Nephron progenitor cell (in vitro differentiated cells): ENCODE measurements at regions not wholly inside any gene's neighbourhood (a gene's known extent, or its start where the extent isn't known, plus 50 kb on each side); places are given as distances from the start of the nearest gene placed in this dataset.
"Not testable (repeated sequence)": the region's sequence is repeated elsewhere in the genome, so short reads cannot be mapped to it uniquely, and the experiment has no call there.

Experiments used
- DNase-seq: peaks from one replicate; pipeline ENCODE4 v3.0.0; 2021
- H3K27ac Mint-ChIP-seq: 2 replicates; pipeline ENCODE4 v1.8.0; 2021; ENCODE audit warnings: mild to moderate bottlenecking, moderate library complexity, mixed read lengths
- H3K27me3 Mint-ChIP-seq: 2 replicates; pipeline ENCODE4 v1.8.0; 2021; ENCODE audit warnings: mild to moderate bottlenecking, low read depth, mixed read lengths; ENCODE audit not compliant: poor library complexity
- H3K36me3 Mint-ChIP-seq: 2 replicates; pipeline ENCODE4 v1.8.0; 2021; ENCODE audit warnings: low read depth, mixed read lengths
- H3K4me1 Mint-ChIP-seq: 2 replicates; pipeline ENCODE4 v1.8.0; 2021; ENCODE audit warnings: mixed read lengths
- H3K4me3 Mint-ChIP-seq: 2 replicates; pipeline ENCODE4 v1.8.0; 2021; ENCODE audit warnings: mild to moderate bottlenecking, moderate library complexity, mixed read lengths
- H3K9me3 Mint-ChIP-seq: 2 replicates; pipeline ENCODE4 v1.8.0; 2021; ENCODE audit warnings: mild to moderate bottlenecking, moderate library complexity, mixed read lengths
- CTCF ChIP-seq: fragments of 200-600 bp; sonication (generic); IDR thresholded peaks from 2 replicates; pipeline ENCODE4 v1.5.0; 2021; ENCODE audit warnings: antibody characterized with exemption

- H3K36me3 Mint-ChIP-seq = no peaks in the 10 kb centered on the region
- H3K4me1 Mint-ChIP-seq = no peaks in the 10 kb centered on the region
- no peak for TF ChIP-seq CTCF
- H3K9me3 Mint-ChIP-seq = no peaks in the 10 kb centered on the region
- no peaks in the 10 kb centered on the region for H3K27me3 Mint-ChIP-seq
- no peak for DNase-seq
- no peak overlapping the region for H3K4me3 Mint-ChIP-seq
- no peak overlapping the region for H3K27ac Mint-ChIP-seq
These were observed 154.5 kb downstream of the BCHE start for GRCh38 chr3:165682734-165683133.

GRCh38 chr3:165669967-165670366 is 167.3 kb downstream of the BCHE start:
- Mint-ChIP-seq H3K4me1 (no peaks in the 10 kb centered on the region), H3K4me3 (no peak overlapping the region), H3K27me3 (no peaks in the 10 kb centered on the region), H3K9me3 (peaks cover 14% of the 10 kb centered on the region), H3K36me3 (no peaks in the 10 kb centered on the region), H3K27ac (no peak overlapping the region)
- no peak for DNase-seq
- TF ChIP-seq CTCF = no peak

- Mint-ChIP-seq H3K9me3 (peaks cover 10% of the 10 kb centered on the region), H3K4me1 (no peaks in the 10 kb centered on the region), H3K4me3 (no peak overlapping the region), H3K36me3 (no peaks in the 10 kb centered on the region), H3K27me3 (no peaks in the 10 kb centered on the region), H3K27ac (no peak overlapping the region)
- no peak for DNase-seq
- no peak for TF ChIP-seq CTCF
These were observed 167.7 kb downstream of the BCHE start for GRCh38 chr3:165669504-165669903.

GRCh38 chr3:165667676-165668075 is 169.5 kb downstream of the BCHE start:
- Mint-ChIP-seq H3K4me1 (no peaks in the 10 kb centered on the region), H3K27ac (no peak overlapping the region), H3K9me3 (no peaks in the 10 kb centered on the region), H3K4me3 (no peak overlapping the region), H3K36me3 (no peaks in the 10 kb centered on the region), H3K27me3 (no peaks in the 10 kb centered on the region)
- TF ChIP-seq CTCF = no peak
- no peak for DNase-seq

GRCh38 chr3:165658027-165658426 is 179.2 kb downstream of the BCHE start:
- Mint-ChIP-seq H3K4me3 (no peak overlapping the region), H3K27me3 (no peaks in the 10 kb centered on the region), H3K27ac (no peak overlapping the region), H3K4me1 (no peaks in the 10 kb centered on the region), H3K36me3 (no peaks in the 10 kb centered on the region), H3K9me3 (peaks cover 3% of the 10 kb centered on the region)
- TF ChIP-seq CTCF = no peak
- no peak for DNase-seq

GRCh38 chr3:165653130-165653778 is 184.0 kb downstream of the BCHE start:
- peak overlapping the region; percentile 88 for H3K27ac Mint-ChIP-seq
- peaks cover 8% of the 10 kb centered on the region for H3K9me3 Mint-ChIP-seq
- H3K27me3 Mint-ChIP-seq = no peaks in the 10 kb centered on the region
- H3K4me3 Mint-ChIP-seq = no peak overlapping the region
- TF ChIP-seq CTCF = no peak
- DNase-seq = no peak
- H3K36me3 Mint-ChIP-seq = no peaks in the 10 kb centered on the region
- H3K4me1 Mint-ChIP-seq = no peaks in the 10 kb centered on the region

- H3K4me1 Mint-ChIP-seq, H3K36me3 Mint-ChIP-seq, H3K4me3 Mint-ChIP-seq, H3K27ac Mint-ChIP-seq, H3K27me3 Mint-ChIP-seq, DNase-seq: not testable (repeated sequence)
- H3K9me3 Mint-ChIP-seq = peaks cover 10% of the 10 kb centered on the region
These were observed 187.9 kb downstream of the BCHE start for GRCh38 chr3:165649282-165649681.
